Caco-2 (cell line): ENCODE measurements at regions not wholly inside any gene's neighbourhood (a gene's known extent, or its start where the extent isn't known, plus 50 kb on each side); places are given as distances from the start of the nearest gene placed in this dataset.

Experiments
- BruUV-seq: library from RNA; stranded (reverse); fragments of 400-500 nt; replicated peaks from 2 replicates; lab custom pipeline; 2021; lab: Mats Ljungman, UMichigan
- CTCF ChIA-PET: fragments of 300-600 bp; sonication (Branson Sonifier 250); formaldehyde crosslinking; loops from one replicate; lab custom pipeline; 2022; ENCODE audit warnings: antibody characterized with exemption; lab: Charles Lee
- POLR2A ChIA-PET: fragments of 300-600 bp; sonication (Branson Sonifier 250); formaldehyde crosslinking; loops from one replicate; lab custom pipeline; 2022; ENCODE audit warnings: antibody characterized with exemption; lab: Charles Lee
- DNase-seq, 2 experiments: peaks; one replicate each; pipeline versions ENCODE4 v3.0.0 to v3.0.0-alpha.2; 2020 to 2022
- H3K27me3 ChIP-seq: replicated peaks from 2 replicates; pipeline ENCODE4 v1.6.0; 2011; ENCODE audit warnings: low read length; ENCODE audit not compliant: control insufficient read depth, insufficient read depth
- H3K36me3 ChIP-seq: 2 replicates; pipeline ENCODE4 v1.5.1; 2011; ENCODE audit warnings: low read length; ENCODE audit not compliant: control insufficient read depth, insufficient read depth
- H3K4me1 ChIP-seq: fragments of 250-450 bp; sonication (Bioruptor Pico); 2 replicates; pipeline ENCODE4 v1.5.1; 2020; ENCODE audit warnings: mild to moderate bottlenecking
- H3K4me3 ChIP-seq: 2 replicates; pipeline ENCODE4 v1.5.1; 2011; ENCODE audit warnings: low read depth, mild to moderate bottlenecking, control low read depth, low read length
- H3K9me3 ChIP-seq: fragments of 250-450 bp; sonication (Bioruptor Pico); 2 replicates; pipeline ENCODE4 v1.5.1; 2020; ENCODE audit warnings: mild to moderate bottlenecking, moderate library complexity
- H3K27ac Mint-ChIP-seq: one replicate; pipeline ENCODE4 v1.8.0; 2022; ENCODE audit warnings: mixed read lengths; ENCODE audit not compliant: unreplicated experiment
- H3K27me3 Mint-ChIP-seq: one replicate; pipeline ENCODE4 v1.8.0; 2022; ENCODE audit warnings: mixed read lengths; ENCODE audit not compliant: insufficient read depth, unreplicated experiment
- H3K36me3 Mint-ChIP-seq: one replicate; pipeline ENCODE4 v1.8.0; 2022; ENCODE audit warnings: mild to moderate bottlenecking, mixed read lengths; ENCODE audit not compliant: insufficient read depth, unreplicated experiment
- H3K4me1 Mint-ChIP-seq: one replicate; pipeline ENCODE4 v1.8.0; 2022; ENCODE audit warnings: low read depth, mixed read lengths; ENCODE audit not compliant: unreplicated experiment
- H3K4me3 Mint-ChIP-seq: one replicate; pipeline ENCODE4 v1.8.0; 2022; ENCODE audit warnings: mild to moderate bottlenecking, moderate library complexity, mixed read lengths; ENCODE audit not compliant: unreplicated experiment
- H3K9me3 Mint-ChIP-seq: one replicate; pipeline ENCODE4 v1.8.0; 2022; ENCODE audit warnings: mixed read lengths; ENCODE audit not compliant: unreplicated experiment
- intact Hi-C: fragments of 100-400 bp; cut with micrococcal nuclease; formaldehyde crosslinking; loops from one replicate; pipeline ENCODE4 v1.10.0; 2022; ENCODE audit not compliant: unreplicated experiment
- TF ChIP-seq, protein P1 (sequence below), 2 experiments: fragments of 200-600 bp in 1 of 2; IDR thresholded peaks; 1 replicate in 1 of 2; 2 replicates in 1 of 2; pipeline versions ENCODE4 v1.5.1 to v1.8.0; 2011 to 2022; ENCODE audit warnings: antibody characterized with exemption in 1 of 2, control low read depth in 1 of 2, inconsistent platforms in 1 of 2, low read depth in 1 of 2, low read length in 1 of 2, mild to moderate bottlenecking in 1 of 2, moderate library complexity in 1 of 2; ENCODE audit not compliant: insufficient read depth in 1 of 2, severe bottlenecking in 1 of 2, unreplicated experiment in 1 of 2

DNA sequence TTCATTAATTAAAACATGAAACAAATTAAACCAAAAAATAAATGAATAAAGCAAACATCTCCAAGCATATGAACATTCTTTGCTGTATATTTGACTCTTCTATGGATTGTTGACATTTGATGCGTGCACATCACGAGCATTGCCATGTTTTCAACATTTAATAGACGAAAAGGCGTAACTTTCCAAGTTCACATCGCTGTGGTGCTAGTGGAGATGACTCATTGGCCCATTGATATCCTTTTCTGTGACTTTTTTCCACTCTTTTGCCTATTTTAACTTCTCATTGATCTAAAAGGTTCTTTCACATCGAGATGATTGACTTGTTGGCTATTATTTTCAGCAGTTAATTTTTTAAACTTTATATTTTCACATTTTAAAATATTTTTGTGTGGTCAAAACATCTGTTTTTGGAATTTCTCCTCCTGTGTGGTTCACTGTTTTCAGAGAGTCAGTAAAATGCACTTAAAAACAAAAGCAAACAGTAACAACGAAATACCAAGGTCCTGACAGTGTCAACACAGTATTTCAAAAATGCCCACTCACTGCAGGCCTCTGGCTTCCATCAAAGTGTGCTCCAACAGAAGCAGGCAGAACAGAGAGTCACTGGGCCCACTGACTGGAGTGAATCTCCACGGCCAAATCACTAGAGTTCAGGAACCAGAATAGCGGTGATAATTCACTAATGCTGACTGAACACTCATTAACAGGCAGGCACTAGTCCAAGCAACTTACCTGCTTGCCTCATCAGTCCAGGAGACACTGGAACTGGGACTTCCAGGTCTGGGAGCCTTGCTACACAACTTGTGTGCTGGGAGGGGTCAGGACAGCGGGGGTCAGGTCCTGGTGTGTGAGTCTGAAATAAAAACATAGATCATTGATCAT lies 372.2 kb upstream of the SMIM21 start:
- no peaks in the 10 kb centered on the region for H3K27me3 Mint-ChIP-seq
- H3K4me3 Mint-ChIP-seq = no peak overlapping the region
- Histone ChIP-seq H3K9me3 (no peaks in the 10 kb centered on the region), H3K27me3 (no peaks in the 10 kb centered on the region), H3K4me1 (no peaks in the 10 kb centered on the region), H3K4me3 (no peak overlapping the region), H3K36me3 (no peaks in the 10 kb centered on the region)
- peaks cover 9% of the 10 kb centered on the region for H3K9me3 Mint-ChIP-seq
- no peak overlapping the region for H3K27ac Mint-ChIP-seq
- DNase-seq = no peak
- no peaks in the 10 kb centered on the region for H3K36me3 Mint-ChIP-seq
- POLR2A ChIA-PET = no interaction called here
- no TSS peak for BruUV-seq
- CTCF ChIA-PET = no interaction called here
- H3K4me1 Mint-ChIP-seq = no peaks in the 10 kb centered on the region
- TF ChIP-seq, protein P1, sequence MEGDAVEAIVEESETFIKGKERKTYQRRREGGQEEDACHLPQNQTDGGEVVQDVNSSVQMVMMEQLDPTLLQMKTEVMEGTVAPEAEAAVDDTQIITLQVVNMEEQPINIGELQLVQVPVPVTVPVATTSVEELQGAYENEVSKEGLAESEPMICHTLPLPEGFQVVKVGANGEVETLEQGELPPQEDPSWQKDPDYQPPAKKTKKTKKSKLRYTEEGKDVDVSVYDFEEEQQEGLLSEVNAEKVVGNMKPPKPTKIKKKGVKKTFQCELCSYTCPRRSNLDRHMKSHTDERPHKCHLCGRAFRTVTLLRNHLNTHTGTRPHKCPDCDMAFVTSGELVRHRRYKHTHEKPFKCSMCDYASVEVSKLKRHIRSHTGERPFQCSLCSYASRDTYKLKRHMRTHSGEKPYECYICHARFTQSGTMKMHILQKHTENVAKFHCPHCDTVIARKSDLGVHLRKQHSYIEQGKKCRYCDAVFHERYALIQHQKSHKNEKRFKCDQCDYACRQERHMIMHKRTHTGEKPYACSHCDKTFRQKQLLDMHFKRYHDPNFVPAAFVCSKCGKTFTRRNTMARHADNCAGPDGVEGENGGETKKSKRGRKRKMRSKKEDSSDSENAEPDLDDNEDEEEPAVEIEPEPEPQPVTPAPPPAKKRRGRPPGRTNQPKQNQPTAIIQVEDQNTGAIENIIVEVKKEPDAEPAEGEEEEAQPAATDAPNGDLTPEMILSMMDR (IDR thresholded peaks at IDR 0.05; ENCODE audit: insufficient read depth in 1 of 2, low read depth in 1 of 2, low read length in 1 of 2, severe bottlenecking in 1 of 2, unreplicated experiment in 1 of 2) = no peak
- intact Hi-C loops = no loop called here

DNA sequence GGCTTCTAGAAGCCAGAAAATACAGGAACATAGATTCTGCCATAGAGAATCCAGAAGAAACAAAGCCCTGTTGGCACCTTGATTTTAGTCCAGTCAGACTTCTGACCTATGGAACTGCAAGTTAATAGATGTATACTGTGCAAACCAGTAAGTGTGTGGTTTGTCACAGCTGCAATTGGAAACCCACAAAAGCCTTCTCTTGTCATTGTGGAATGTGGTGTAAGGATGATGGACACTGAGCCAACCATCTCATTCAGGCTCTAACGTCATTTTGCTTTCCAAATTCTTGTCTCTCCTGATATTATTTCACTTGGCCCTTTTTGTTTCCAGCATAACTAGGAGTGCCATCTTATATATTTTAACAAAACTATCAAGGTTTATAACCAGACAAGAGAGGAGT lies 369.5 kb upstream of the SMIM21 start:
- no peak overlapping the region for H3K4me3 Mint-ChIP-seq
- TF ChIP-seq, protein P1 (IDR thresholded peaks at IDR 0.05; ENCODE audit: insufficient read depth in 1 of 2, low read depth in 1 of 2, low read length in 1 of 2, severe bottlenecking in 1 of 2, unreplicated experiment in 1 of 2) = no peak
- no peaks in the 10 kb centered on the region for H3K4me1 ChIP-seq
- no peaks in the 10 kb centered on the region for H3K36me3 ChIP-seq
- H3K36me3 Mint-ChIP-seq = no peaks in the 10 kb centered on the region
- H3K4me1 Mint-ChIP-seq = no peaks in the 10 kb centered on the region
- ChIA-PET POLR2A (no interaction called here), CTCF (no interaction called here)
- no peaks in the 10 kb centered on the region for H3K9me3 ChIP-seq
- DNase-seq = no peak
- intact Hi-C loops = no loop called here
- H3K4me3 ChIP-seq = no peak overlapping the region
- no peaks in the 10 kb centered on the region for H3K27me3 ChIP-seq
- no TSS peak for BruUV-seq
- no peak overlapping the region for H3K27ac Mint-ChIP-seq
- H3K27me3 Mint-ChIP-seq = no peaks in the 10 kb centered on the region
- peaks cover 17% of the 10 kb centered on the region for H3K9me3 Mint-ChIP-seq

DNA sequence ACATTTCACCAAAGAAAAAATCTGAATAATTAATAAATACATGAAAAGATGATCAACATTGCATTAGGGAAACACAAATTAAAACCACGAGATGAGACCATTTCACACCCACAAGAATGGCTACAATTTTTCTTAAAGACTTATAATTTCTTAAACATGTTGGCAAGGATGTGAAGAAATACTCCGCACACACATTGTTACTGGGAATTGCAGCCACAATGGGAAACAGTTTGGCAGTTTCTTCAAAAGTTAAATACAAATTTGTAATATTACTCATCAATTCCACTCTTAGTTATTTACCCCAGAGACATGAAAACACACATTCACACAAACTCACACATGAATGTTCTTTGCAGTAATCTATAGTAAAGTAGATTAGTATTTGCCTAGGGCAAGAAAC lies 363.3 kb upstream of the SMIM21 start:
- TF ChIP-seq, protein P1 (IDR thresholded peaks at IDR 0.05; ENCODE audit: insufficient read depth in 1 of 2, low read depth in 1 of 2, low read length in 1 of 2, severe bottlenecking in 1 of 2, unreplicated experiment in 1 of 2) = no peak
- intact Hi-C loops = no loop called here
- Mint-ChIP-seq H3K9me3 (peaks cover 8% of the 10 kb centered on the region), H3K27me3 (no peaks in the 10 kb centered on the region), H3K36me3 (no peaks in the 10 kb centered on the region), H3K4me3 (no peak overlapping the region), H3K4me1 (no peaks in the 10 kb centered on the region), H3K27ac (no peak overlapping the region)
- Histone ChIP-seq H3K9me3 (no peaks in the 10 kb centered on the region), H3K4me1 (no peaks in the 10 kb centered on the region), H3K4me3 (no peak overlapping the region), H3K36me3 (no peaks in the 10 kb centered on the region), H3K27me3 (no peaks in the 10 kb centered on the region)
- ChIA-PET CTCF (no interaction called here), POLR2A (no interaction called here)
- DNase-seq = no peak
- no TSS peak for BruUV-seq
